ENCODE measurements at regions not wholly inside any gene's neighbourhood (a gene's known extent, or its start where the extent isn't known, plus 50 kb on each side); places are given as distances from the start of the nearest gene placed in this dataset.

GRCh38 chr12:91632042-91632786 is 449.6 kb upstream of the DCN start:
- H3K4me3 Mint-ChIP-seq = no peak overlapping the region
- no peaks in the 10 kb centered on the region for H3K4me1 Mint-ChIP-seq (ENCODE audit: low read depth)

GRCh38 chr12:91630596-91631293 is 448.1 kb upstream of the DCN start:
- H3K4me3 Mint-ChIP-seq = no peak overlapping the region
- intact Hi-C loops (cut with micrococcal nuclease) = no loop called here
- H3K27ac Mint-ChIP-seq = no peak overlapping the region

More at GRCh38 chr12:91632042-91632786, 449.6 kb upstream of the DCN start:
- Mint-ChIP-seq H3K27ac (no peak overlapping the region), H3K27me3 (no peaks in the 10 kb centered on the region), H3K36me3 (ENCODE audit: low read depth) (no peaks in the 10 kb centered on the region), H3K9me3 (peaks cover 15% of the 10 kb centered on the region)
- intact Hi-C loops (cut with micrococcal nuclease) = no loop called here

GRCh38 chr12:91630083-91630482 is 447.5 kb upstream of the DCN start:
- intact Hi-C loops (cut with micrococcal nuclease) = no loop called here
- Mint-ChIP-seq H3K4me1 (ENCODE audit: low read depth) (no peaks in the 10 kb centered on the region), H3K9me3 (peaks cover 30% of the 10 kb centered on the region), H3K27ac (no peak overlapping the region), H3K36me3 (ENCODE audit: low read depth) (no peaks in the 10 kb centered on the region), H3K4me3 (no peak overlapping the region), H3K27me3 (no peaks in the 10 kb centered on the region)

More at GRCh38 chr12:91630596-91631293, 448.1 kb upstream of the DCN start:
- Mint-ChIP-seq H3K36me3 (ENCODE audit: low read depth) (no peaks in the 10 kb centered on the region), H3K27me3 (no peaks in the 10 kb centered on the region), H3K4me1 (ENCODE audit: low read depth) (no peaks in the 10 kb centered on the region), H3K9me3 (peaks cover 26% of the 10 kb centered on the region)

GRCh38 chr12:91629440-91629839 is 446.8 kb upstream of the DCN start:
- H3K36me3 Mint-ChIP-seq (ENCODE audit: low read depth) = no peaks in the 10 kb centered on the region
- peaks cover 25% of the 10 kb centered on the region for H3K9me3 Mint-ChIP-seq

GRCh38 chr12:91628656-91629055 is 446.0 kb upstream of the DCN start:
- Mint-ChIP-seq H3K4me1 (ENCODE audit: low read depth) (no peaks in the 10 kb centered on the region), H3K9me3 (peaks cover 25% of the 10 kb centered on the region), H3K27me3 (no peaks in the 10 kb centered on the region), H3K36me3 (ENCODE audit: low read depth) (no peaks in the 10 kb centered on the region), H3K27ac (no peak overlapping the region), H3K4me3 (no peak overlapping the region)
- intact Hi-C loops (cut with micrococcal nuclease) = no loop called here

More at GRCh38 chr12:91629440-91629839, 446.8 kb upstream of the DCN start:
- H3K27ac Mint-ChIP-seq = no peak overlapping the region
- intact Hi-C loops (cut with micrococcal nuclease) = no loop called here
- no peak overlapping the region for H3K4me3 Mint-ChIP-seq
- H3K27me3 Mint-ChIP-seq = no peaks in the 10 kb centered on the region
- no peaks in the 10 kb centered on the region for H3K4me1 Mint-ChIP-seq (ENCODE audit: low read depth)

GRCh38 chr12:91627225-91627624 is 444.6 kb upstream of the DCN start:
- intact Hi-C loops (cut with micrococcal nuclease) = no loop called here
- no peaks in the 10 kb centered on the region for H3K4me1 Mint-ChIP-seq (ENCODE audit: low read depth)
- peaks cover 25% of the 10 kb centered on the region for H3K9me3 Mint-ChIP-seq
- H3K27me3 Mint-ChIP-seq = no peaks in the 10 kb centered on the region
- no peak overlapping the region for H3K4me3 Mint-ChIP-seq
- no peak overlapping the region for H3K27ac Mint-ChIP-seq
- no peaks in the 10 kb centered on the region for H3K36me3 Mint-ChIP-seq (ENCODE audit: low read depth)

GRCh38 chr12:91622981-91623380 is 440.4 kb upstream of the DCN start:
- H3K27me3 Mint-ChIP-seq = peaks cover 1% of the 10 kb centered on the region
- peaks cover 34% of the 10 kb centered on the region for H3K9me3 Mint-ChIP-seq
- no peaks in the 10 kb centered on the region for H3K36me3 Mint-ChIP-seq (ENCODE audit: low read depth)
- H3K27ac Mint-ChIP-seq = no peak overlapping the region
- H3K4me3 Mint-ChIP-seq = no peak overlapping the region
- intact Hi-C loops (cut with micrococcal nuclease) = no loop called here
- H3K4me1 Mint-ChIP-seq (ENCODE audit: low read depth) = no peaks in the 10 kb centered on the region

GRCh38 chr12:91622037-91622436 is 439.4 kb upstream of the DCN start:
- H3K9me3 Mint-ChIP-seq = peaks cover 27% of the 10 kb centered on the region
- peaks cover 1% of the 10 kb centered on the region for H3K27me3 Mint-ChIP-seq
- H3K4me3 Mint-ChIP-seq = no peak overlapping the region
- no peaks in the 10 kb centered on the region for H3K4me1 Mint-ChIP-seq (ENCODE audit: low read depth)
- H3K27ac Mint-ChIP-seq = no peak overlapping the region
- no peaks in the 10 kb centered on the region for H3K36me3 Mint-ChIP-seq (ENCODE audit: low read depth)
- intact Hi-C loops (cut with micrococcal nuclease) = no loop called here

GRCh38 chr12:91620992-91621391 is 438.4 kb upstream of the DCN start:
- intact Hi-C loops (cut with micrococcal nuclease) = no loop called here
- Mint-ChIP-seq H3K9me3 (peaks cover 19% of the 10 kb centered on the region), H3K4me3 (no peak overlapping the region), H3K36me3 (ENCODE audit: low read depth) (no peaks in the 10 kb centered on the region), H3K27me3 (peaks cover 1% of the 10 kb centered on the region), H3K4me1 (ENCODE audit: low read depth) (no peaks in the 10 kb centered on the region), H3K27ac (no peak overlapping the region)

- Mint-ChIP-seq H3K4me1 (ENCODE audit: low read depth) (no peaks in the 10 kb centered on the region), H3K27ac (no peak overlapping the region)
- intact Hi-C loops (cut with micrococcal nuclease) = no loop called here
Measured at GRCh38 chr12:91620422-91620821, 437.8 kb upstream of the DCN start.

GRCh38 chr12:91618281-91618680 is 435.7 kb upstream of the DCN start:
- no peaks in the 10 kb centered on the region for H3K36me3 Mint-ChIP-seq (ENCODE audit: low read depth)
- H3K27ac Mint-ChIP-seq = no peak overlapping the region
- H3K27me3 Mint-ChIP-seq = peaks cover 1% of the 10 kb centered on the region
- H3K9me3 Mint-ChIP-seq = peaks cover 9% of the 10 kb centered on the region
- intact Hi-C loops (cut with micrococcal nuclease) = no loop called here
- no peaks in the 10 kb centered on the region for H3K4me1 Mint-ChIP-seq (ENCODE audit: low read depth)
- no peak overlapping the region for H3K4me3 Mint-ChIP-seq

More at GRCh38 chr12:91620422-91620821, 437.8 kb upstream of the DCN start:
- H3K36me3 Mint-ChIP-seq (ENCODE audit: low read depth) = no peaks in the 10 kb centered on the region
- peaks cover 1% of the 10 kb centered on the region for H3K27me3 Mint-ChIP-seq
- no peak overlapping the region for H3K4me3 Mint-ChIP-seq
- H3K9me3 Mint-ChIP-seq = peaks cover 14% of the 10 kb centered on the region

GRCh38 chr12:91617818-91618217 is 435.2 kb upstream of the DCN start:
- Mint-ChIP-seq H3K4me1 (ENCODE audit: low read depth) (no peaks in the 10 kb centered on the region), H3K27ac (no peak overlapping the region), H3K9me3 (peaks cover 9% of the 10 kb centered on the region), H3K36me3 (ENCODE audit: low read depth) (no peaks in the 10 kb centered on the region), H3K4me3 (no peak overlapping the region), H3K27me3 (peaks cover 1% of the 10 kb centered on the region)
- intact Hi-C loops (cut with micrococcal nuclease) = no loop called here

GRCh38 chr12:91616416-91616815 is 433.8 kb upstream of the DCN start:
- H3K27ac Mint-ChIP-seq = no peak overlapping the region
- intact Hi-C loops (cut with micrococcal nuclease) = no loop called here
- H3K9me3 Mint-ChIP-seq = peaks cover 9% of the 10 kb centered on the region

GRCh38 chr12:91613223-91613779 is 430.7 kb upstream of the DCN start:
- no peaks in the 10 kb centered on the region for H3K9me3 Mint-ChIP-seq
- H3K4me1 Mint-ChIP-seq (ENCODE audit: low read depth) = no peaks in the 10 kb centered on the region
- no peak overlapping the region for H3K4me3 Mint-ChIP-seq
- intact Hi-C loops (cut with micrococcal nuclease) = no loop called here
- no peaks in the 10 kb centered on the region for H3K27me3 Mint-ChIP-seq
- no peak overlapping the region for H3K27ac Mint-ChIP-seq
- no peaks in the 10 kb centered on the region for H3K36me3 Mint-ChIP-seq (ENCODE audit: low read depth)

More at GRCh38 chr12:91616416-91616815, 433.8 kb upstream of the DCN start:
- Mint-ChIP-seq H3K36me3 (ENCODE audit: low read depth) (no peaks in the 10 kb centered on the region), H3K4me1 (ENCODE audit: low read depth) (no peaks in the 10 kb centered on the region), H3K4me3 (no peak overlapping the region), H3K27me3 (peaks cover 1% of the 10 kb centered on the region)
